K562 (cell line): ENCODE measurements at regions not wholly inside any gene's neighbourhood (a gene's known extent, or its start where the extent isn't known, plus 50 kb on each side); places are given as distances from the start of the nearest gene placed in this dataset.

ENCODE experiments used
- ATAC-seq: fragments of 200-7000 bp; cut with Tn5 transposase; 3 replicates; pipeline ENCODE4 v1.9.1; 2020; ENCODE audit warnings: moderate library complexity
- BruUV-seq: library from RNA; stranded (reverse); fragments of 400-500 nt; replicated peaks from 2 replicates; lab custom pipeline; 2021; lab: Mats Ljungman, UMichigan
- CTCF ChIA-PET: fragments of 300-600 bp; formaldehyde crosslinking; extraction: SDS; loops from one replicate; lab custom pipeline; 2021; ENCODE audit warnings: low intra/inter-chr PET ratio; lab: Yijun Ruan, JAX
- POLR2A ChIA-PET: fragments of 300-600, 350-650 bp; sonication (Branson Sonifier 250); formaldehyde crosslinking; extraction: SDS; loops from one replicate; lab custom pipeline; 2021; ENCODE audit warnings: antibody characterized with exemption, inconsistent platforms; lab: Yijun Ruan, JAX
- DNase-seq, 4 experiments: peaks; one replicate each; pipeline versions ENCODE4 v3.0.0 to v3.0.0-alpha.2; 2011 to 2018; ENCODE audit warnings: low spot score in 3 of 4, mixed read lengths in 3 of 4; ENCODE audit errors: extremely low read depth in 1 of 4
- FAIRE-seq: peaks from 2 replicates; lab custom pipeline; 2011; peaks lifted over from hg19 to GRCh38; lab: Jason Lieb, UNC
- H2AFZ ChIP-seq: 2 replicates; pipeline ENCODE4 v1.6.0; 2011; ENCODE audit warnings: low read depth, low read length, control low read depth, inconsistent platforms
- H3K27ac ChIP-seq: fragments of 200-600 bp; 3 replicates; pipeline ENCODE4 v1.8.0; 2011; ENCODE audit warnings: low read depth, mild to moderate bottlenecking, control low read depth, inconsistent platforms, low read length, moderate library complexity, mixed read lengths; ENCODE audit errors: extremely low read depth
- H3K27me3 ChIP-seq, 2 experiments: fragments of 300-600 bp in 1 of 2; 2 replicates in 1 of 2; 3 replicates in 1 of 2; pipeline versions ENCODE4 v1.6.0 to v1.8.0; 2011; ENCODE audit warnings: inconsistent platforms in 2 of 2, low read length in 2 of 2, mild to moderate bottlenecking in 1 of 2, mixed read lengths in 1 of 2, moderate library complexity in 1 of 2; ENCODE audit not compliant: control insufficient read depth in 2 of 2, insufficient read depth in 2 of 2
- H3K36me3 ChIP-seq: fragments of 300-600 bp; 3 replicates; pipeline ENCODE4 v1.8.0; 2011; ENCODE audit warnings: mild to moderate bottlenecking, low read length, inconsistent platforms; ENCODE audit not compliant: control insufficient read depth, insufficient read depth
- H3K4me1 ChIP-seq, 2 experiments: fragments of 200-600 bp in 1 of 2; replicated peaks in 1 of 2; 2 replicates in 1 of 2; 3 replicates in 1 of 2; pipeline versions ENCODE4 v1.5.1 to v1.8.0; 2011; ENCODE audit warnings: inconsistent platforms in 2 of 2, low read length in 2 of 2, mild to moderate bottlenecking in 1 of 2, mixed read lengths in 1 of 2, moderate library complexity in 1 of 2; ENCODE audit not compliant: control insufficient read depth in 2 of 2, insufficient read depth in 2 of 2
- H3K4me2 ChIP-seq: 2 replicates; pipeline ENCODE4 v1.6.1; 2011; ENCODE audit warnings: low read length, control low read depth, inconsistent platforms, mixed read lengths; ENCODE audit not compliant: insufficient read depth
- H3K4me3 ChIP-seq: fragments of 200-600 bp; sonication (generic), shearing (Covaris generic); 2 replicates; pipeline ENCODE4 v1.5.1; 2016; ENCODE audit warnings: control low read depth, inconsistent platforms
- H3K79me2 ChIP-seq: fragments of 200-600 bp; 3 replicates; pipeline ENCODE4 v1.8.0; 2011; ENCODE audit warnings: low read length, inconsistent platforms; ENCODE audit not compliant: control insufficient read depth, insufficient read depth
- H3K9ac ChIP-seq, 2 experiments: 2 replicates each; pipeline versions ENCODE4 v1.6.0 to v1.6.1; 2011; ENCODE audit warnings: low read depth in 2 of 2, low read length in 2 of 2, control low read depth in 1 of 2, inconsistent platforms in 1 of 2, mild to moderate bottlenecking in 1 of 2, mixed read lengths in 1 of 2; ENCODE audit not compliant: insufficient read depth in 1 of 2
- H3K9me1 ChIP-seq: one replicate; pipeline ENCODE4 v1.6.0; 2011; ENCODE audit warnings: inconsistent platforms, mild to moderate bottlenecking, low read length, moderate library complexity; ENCODE audit not compliant: control insufficient read depth, insufficient read depth
- H3K9me3 ChIP-seq: replicated peaks from 2 replicates; pipeline ENCODE4 v1.5.1; 2011; ENCODE audit warnings: low read depth, low read length, inconsistent platforms; ENCODE audit not compliant: control insufficient read depth, insufficient read depth
- H4K20me1 ChIP-seq: replicated peaks from 2 replicates; pipeline ENCODE4 v1.6.1; 2011; ENCODE audit warnings: low read length, inconsistent platforms, mixed read lengths; ENCODE audit not compliant: control insufficient read depth, insufficient read depth
- BACH1 ChIP-seq: fragments of 200-800 bp; sonication (Bioruptor generic); IDR thresholded peaks from 2 replicates; pipeline ENCODE4 v1.6.1; 2016; ENCODE audit warnings: missing genetic modification characterization, missing compliant biosample characterization
- C11orf30 ChIP-seq: fragments of 450-650 bp; IDR thresholded peaks from 2 replicates; pipeline ENCODE4 v1.6.1; 2016; ENCODE audit warnings: low read depth, mild to moderate bottlenecking
- CBFA2T3 ChIP-seq: fragments of 450-650 bp; IDR thresholded peaks from 2 replicates; pipeline ENCODE4 v1.6.1; 2017
- FUS ChIP-seq: fragments of 200-400 bp; formaldehyde crosslinking; optimal IDR thresholded peaks from 2 replicates; pipeline ENCODE3; 2017; ENCODE audit warnings: low read depth, low read length
- IRF2 ChIP-seq: sonication (generic); formaldehyde crosslinking; IDR thresholded peaks from 2 replicates; pipeline ENCODE4 v1.8.1; 2022; ENCODE audit warnings: mild to moderate bottlenecking, missing genetic modification reagents
- MAFF ChIP-seq: IDR thresholded peaks from 2 replicates; pipeline ENCODE4 v1.6.1; 2012; ENCODE audit warnings: low read length, improper control_type of control experiment
- MAFG ChIP-seq: fragments of 450-650 bp; conservative IDR thresholded peaks from 2 replicates; pipeline ENCODE4 v1.6.1; 2016; ENCODE audit warnings: missing genetic modification characterization, missing compliant biosample characterization
- MAFK ChIP-seq: IDR thresholded peaks from 2 replicates; pipeline ENCODE4 v1.6.1; 2011; ENCODE audit warnings: low read length, improper control_type of control experiment
- MCM2 ChIP-seq: fragments of 450-650 bp; IDR thresholded peaks from 2 replicates; pipeline ENCODE4 v1.6.1; 2017; ENCODE audit warnings: low read depth, mild to moderate bottlenecking
- MCM5 ChIP-seq: fragments of 450-650 bp; IDR thresholded peaks from 2 replicates; pipeline ENCODE4 v1.6.1; 2016; ENCODE audit warnings: low read depth
- NFE2 ChIP-seq: IDR thresholded peaks from 2 replicates; pipeline ENCODE4 v1.6.1; 2014; ENCODE audit warnings: antibody characterized with exemption, low read depth
- ZNF316 ChIP-seq: fragments of 450-650 bp; IDR thresholded peaks from 2 replicates; pipeline ENCODE4 v1.6.1; 2016
- ZNF668 ChIP-seq: fragments of 250-450 bp; sonication (Bioruptor Pico); IDR thresholded peaks from 2 replicates; pipeline ENCODE4 v1.8.0; 2022; ENCODE audit warnings: mild to moderate bottlenecking, inconsistent platforms
- WGBS: fragments of 100-300 bp; shearing (Covaris generic); methylation state at CpG from one replicate; pipeline ENCODE4 v1.1.6; 2016; ENCODE audit warnings: low coverage, mixed read lengths; ENCODE audit not compliant: insufficient coverage; ENCODE audit errors: missing lambda C conversion rate; 5-methylcytosine and 5-hydroxymethylcytosine counted together
- in situ Hi-C: fragments of 300-500 bp; cut with MboI; formaldehyde crosslinking; loops from 4 replicates; pipeline ENCODE4 v1.15.0; 2018; ENCODE audit warnings: inconsistent platforms, mixed read lengths
- intact Hi-C: fragments of 100-400 bp; cut with micrococcal nuclease; formaldehyde crosslinking; loops from 2 replicates; pipeline ENCODE4 v1.14.2; 2022

- no peak; the same call in 2 of the 3 replicates for ATAC-seq
- TF ChIP-seq BACH1 (tag) = peak; percentile 77
- no peak for TF ChIP-seq MCM5
- no peak for TF ChIP-seq IRF2
- TF ChIP-seq C11orf30 = peak; percentile 97
- TF ChIP-seq CBFA2T3 = peak; percentile 26; the same call in 1 of the 2 replicates
- peak; percentile 74 for TF ChIP-seq NFE2
- TF ChIP-seq MAFG = peak; percentile 93
- TF ChIP-seq MAFF = peak; percentile 93
- peak; percentile 95 for TF ChIP-seq MAFK
- no peak for TF ChIP-seq MCM2
- no peak for TF ChIP-seq ZNF668 (CRISPR knock-in tag)
- TF ChIP-seq ZNF316 = peak; percentile 99
- no peak for TF ChIP-seq FUS
- no peak overlapping the region for H3K4me2 ChIP-seq
- no peaks in the 10 kb centered on the region for H3K9me1 ChIP-seq
- ChIA-PET POLR2A (interaction anchor here (0.6 to 1.5 kb wide), 8 partner anchors 9 to 75 kb away, joined by 3 to 4 read pairs (median 3); no protein-coding TSS in a partner anchor), CTCF (interaction anchor here (0.5 kb wide), 1 partner anchor 303 kb away, joined by 3 read pairs; no protein-coding TSS in a partner anchor)
- no peaks in the 10 kb centered on the region for H3K79me2 ChIP-seq
- H3K4me3 ChIP-seq = no peak overlapping the region
- H3K9ac ChIP-seq = no peak overlapping the region; a peak in 1 of 4 replicates
- BruUV-seq = no TSS peak
- H3K27me3 ChIP-seq = peaks cover 10 to 28% of the 10 kb centered on the region in 2 experiments
- no peak overlapping the region for H3K27ac ChIP-seq
- H3K36me3 ChIP-seq = no peaks in the 10 kb centered on the region
- FAIRE-seq = peak; percentile 26
- no peaks in the 10 kb centered on the region for H4K20me1 ChIP-seq
- H3K4me1 ChIP-seq = peaks cover 0 to 21% of the 10 kb centered on the region in 2 experiments; a peak in 3 of 5 replicates
- no peak overlapping the region for H2AFZ ChIP-seq
- intact Hi-C loops (no loop called here), in situ Hi-C loops (no loop called here)
- DNase-seq = no peak
- 0% methylated on average over 7 of the region's 7 CpGs for WGBS
- H3K9me3 ChIP-seq = no peaks in the 10 kb centered on the region
These were observed 57.1 kb upstream of the MLN start for GRCh38 chr6:33860706-33861474.
